ENCODE measurements at regions not wholly inside any gene's neighbourhood (a gene's known extent, or its start where the extent isn't known, plus 50 kb on each side); places are given as distances from the start of the nearest gene placed in this dataset.

- TF ChIP-seq CTCF (IDR thresholded peaks at IDR 0.05) = no peak
- no peak for TF ChIP-seq POLR2A (IDR thresholded peaks at IDR 0.05)
These were observed 68.3 kb upstream of the DST start for GRCh38 chr6:56710967-56711366.

All from thyroid gland (tissue), 4 donors.